GM23338 (cell line): ENCODE measurements at regions not wholly inside any gene's neighbourhood (a gene's known extent, or its start where the extent isn't known, plus 50 kb on each side); places are given as distances from the start of the nearest gene placed in this dataset.

Source experiments
- ATAC-seq: fragments of 200-7000 bp; cut with Tn5 transposase; 3 replicates; pipeline ENCODE4 v1.9.1; 2020
- DNase-seq: peaks from one replicate; pipeline ENCODE4 v3.0.0-alpha.2; 2015; ENCODE audit warnings: low spot score
- H2AFZ ChIP-seq: fragments of 200-600 bp; sonication (generic); 2 replicates; pipeline ENCODE4 v1.8.0; 2016; ENCODE audit warnings: antibody characterized with exemption, mild to moderate bottlenecking, moderate library complexity
- H3F3A ChIP-seq: fragments of 200-600 bp; sonication (generic); replicated peaks from 2 replicates; pipeline ENCODE4 v1.8.0; 2017; ENCODE audit warnings: antibody characterized with exemption, mixed run types, low read depth
- H3K27ac ChIP-seq: fragments of 200-600 bp; sonication (generic); 2 replicates; pipeline ENCODE4 v1.6.1; 2016; ENCODE audit warnings: low read depth
- H3K27me3 ChIP-seq: fragments of 200-600 bp; sonication (generic); 2 replicates; pipeline ENCODE4 v1.8.0; 2016; ENCODE audit warnings: mild to moderate bottlenecking, mixed run types, moderate library complexity; ENCODE audit not compliant: insufficient read depth
- H3K36me3 ChIP-seq: fragments of 200-600 bp; sonication (generic); 2 replicates; pipeline ENCODE4 v1.8.0; 2016; ENCODE audit warnings: mild to moderate bottlenecking; ENCODE audit not compliant: insufficient read depth
- H3K4me1 ChIP-seq: fragments of 200-600 bp; sonication (generic); 2 replicates; pipeline ENCODE4 v1.8.0; 2016; ENCODE audit warnings: mild to moderate bottlenecking, moderate library complexity; ENCODE audit not compliant: insufficient read depth
- H3K4me2 ChIP-seq: fragments of 200-600 bp; sonication (generic); 2 replicates; pipeline ENCODE4 v1.7.1; 2017; ENCODE audit warnings: mixed run types
- H3K4me3 ChIP-seq: fragments of 200-600 bp; sonication (generic); 2 replicates; pipeline ENCODE4 v1.6.1; 2016; ENCODE audit warnings: mixed run types
- H3K79me2 ChIP-seq: fragments of 200-600 bp; sonication (generic); replicated peaks from 2 replicates; pipeline ENCODE4 v1.8.0; 2017; ENCODE audit warnings: mild to moderate bottlenecking; ENCODE audit not compliant: insufficient read depth
- H3K9me2 ChIP-seq: fragments of 200-600 bp; sonication (generic); 2 replicates; pipeline ENCODE4 v1.8.0; 2017; ENCODE audit not compliant: insufficient read depth
- H4K20me1 ChIP-seq: fragments of 200-600 bp; sonication (generic); replicated peaks from 2 replicates; pipeline ENCODE4 v1.8.0; 2017; ENCODE audit warnings: mild to moderate bottlenecking; ENCODE audit not compliant: insufficient read depth
- H3K27ac Mint-ChIP-seq: 2 replicates; pipeline ENCODE4 v1.8.0; 2020; ENCODE audit warnings: inconsistent platforms, mild to moderate bottlenecking, moderate library complexity, mixed read lengths
- H3K27me3 Mint-ChIP-seq: 3 replicates; pipeline ENCODE4 v1.8.0; 2022; ENCODE audit warnings: low read depth, mild to moderate bottlenecking, moderate library complexity, mixed read lengths, inconsistent platforms; ENCODE audit not compliant: insufficient read depth, poor library complexity
- H3K36me3 Mint-ChIP-seq: 3 replicates; pipeline ENCODE4 v1.8.0; 2021; ENCODE audit warnings: low read depth, mild to moderate bottlenecking, inconsistent platforms, moderate library complexity, mixed read lengths
- H3K4me1 Mint-ChIP-seq: 3 replicates; pipeline ENCODE4 v1.8.0; 2020; ENCODE audit warnings: mild to moderate bottlenecking, inconsistent platforms, mixed read lengths
- H3K4me3 Mint-ChIP-seq: 3 replicates; pipeline ENCODE4 v1.8.0; 2021; ENCODE audit warnings: moderate library complexity, mild to moderate bottlenecking, inconsistent platforms, mixed read lengths
- H3K9me3 Mint-ChIP-seq: 3 replicates; pipeline ENCODE4 v1.8.0; 2020; ENCODE audit warnings: moderate library complexity, mild to moderate bottlenecking, inconsistent platforms, mixed read lengths
- CREB1 ChIP-seq: fragments of 250-450 bp; sonication (Bioruptor Pico); IDR thresholded peaks from 2 replicates; pipeline ENCODE4 v1.5.0; 2020; ENCODE audit warnings: low read depth, mild to moderate bottlenecking, moderate library complexity
- CTCF ChIP-seq, 2 experiments: fragments of 200-600 bp in 1 of 2; sonication (generic) in 1 of 2; conservative IDR thresholded peaks; 2 replicates each; pipeline versions ENCODE4 v1.5.1 to v1.6.1; 2016 to 2017; ENCODE audit warnings: antibody characterized with exemption in 2 of 2, low read depth in 2 of 2, mild to moderate bottlenecking in 2 of 2, moderate library complexity in 1 of 2
- EZH2 ChIP-seq: fragments of 200-600 bp; sonication (generic); IDR thresholded peaks from one replicate; pipeline ENCODE4 v1.8.0; 2017; ENCODE audit warnings: antibody characterized with exemption, mild to moderate bottlenecking, low read depth; ENCODE audit not compliant: unreplicated experiment
- EZH2phosphoT487 ChIP-seq: fragments of 200-600 bp; sonication (generic); IDR thresholded peaks from one replicate; pipeline ENCODE4 v1.8.1; 2018; ENCODE audit warnings: antibody characterized with exemption; ENCODE audit not compliant: unreplicated experiment
- JUNB ChIP-seq: IDR thresholded peaks from one replicate; pipeline ENCODE4 v1.6.1; 2016; ENCODE audit warnings: antibody characterized with exemption; ENCODE audit not compliant: unreplicated experiment
- POLR2AphosphoS5 ChIP-seq: IDR thresholded peaks from 2 replicates; pipeline ENCODE4 v1.6.1; 2016; ENCODE audit warnings: antibody characterized with exemption, low read depth
- REST ChIP-seq: IDR thresholded peaks from one replicate; pipeline ENCODE4 v1.6.1; 2018; ENCODE audit warnings: antibody characterized with exemption; ENCODE audit not compliant: unreplicated experiment
- STAT1 ChIP-seq: IDR thresholded peaks from one replicate; pipeline ENCODE4 v1.6.1; 2016; ENCODE audit warnings: antibody characterized with exemption; ENCODE audit not compliant: unreplicated experiment
- ZNF462 ChIP-seq: fragments of 250-450 bp; sonication (Bioruptor Pico); IDR thresholded peaks from 2 replicates; pipeline ENCODE4 v1.5.0; 2020; ENCODE audit warnings: mild to moderate bottlenecking, moderate library complexity
- TF ChIP-seq, protein P1 (sequence below): IDR thresholded peaks from 2 replicates; pipeline ENCODE4 v1.6.1; 2016; ENCODE audit warnings: antibody characterized with exemption

DNA sequence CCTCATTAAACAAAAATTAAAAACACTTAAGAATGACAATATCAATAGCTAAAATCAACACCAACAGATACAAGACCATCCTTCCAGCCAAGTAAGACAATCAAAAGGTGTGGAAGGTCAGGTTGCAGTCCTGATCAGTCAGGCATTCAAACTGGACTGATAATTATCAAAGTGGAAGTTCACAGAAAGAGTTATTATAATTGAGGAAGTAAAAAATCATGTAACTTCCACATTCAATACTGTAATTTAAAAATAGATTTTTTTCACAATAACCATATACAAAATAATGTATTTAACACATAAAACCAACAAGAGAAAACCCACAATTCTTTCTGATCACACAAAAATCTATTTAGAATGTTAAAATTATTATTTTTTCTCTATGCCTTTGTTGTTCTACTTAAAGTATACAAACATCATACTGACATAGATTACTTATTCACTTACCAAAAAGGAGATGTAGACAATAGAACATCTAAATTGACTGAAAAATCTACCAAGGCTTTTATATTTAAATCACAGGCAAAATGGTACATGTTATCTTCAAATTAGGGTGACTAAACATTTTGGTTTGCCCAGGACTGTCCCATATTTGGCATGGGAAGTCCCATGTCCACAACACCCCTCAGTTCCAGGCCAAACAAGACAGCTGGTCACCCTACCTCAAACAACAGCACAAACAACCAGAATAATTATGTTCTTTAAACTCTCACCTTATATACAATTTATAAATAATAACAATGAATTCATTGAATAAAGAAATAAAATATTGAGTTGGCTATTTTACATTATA is 142.5 kb upstream of the SLC24A2 start:
- TF ChIP-seq POLR2AphosphoS5, result no peak
- no peak for TF ChIP-seq EZH2phosphoT487
- TF ChIP-seq, protein P1, sequence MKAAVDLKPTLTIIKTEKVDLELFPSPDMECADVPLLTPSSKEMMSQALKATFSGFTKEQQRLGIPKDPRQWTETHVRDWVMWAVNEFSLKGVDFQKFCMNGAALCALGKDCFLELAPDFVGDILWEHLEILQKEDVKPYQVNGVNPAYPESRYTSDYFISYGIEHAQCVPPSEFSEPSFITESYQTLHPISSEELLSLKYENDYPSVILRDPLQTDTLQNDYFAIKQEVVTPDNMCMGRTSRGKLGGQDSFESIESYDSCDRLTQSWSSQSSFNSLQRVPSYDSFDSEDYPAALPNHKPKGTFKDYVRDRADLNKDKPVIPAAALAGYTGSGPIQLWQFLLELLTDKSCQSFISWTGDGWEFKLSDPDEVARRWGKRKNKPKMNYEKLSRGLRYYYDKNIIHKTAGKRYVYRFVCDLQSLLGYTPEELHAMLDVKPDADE, result no peak
- no peak for TF ChIP-seq JUNB
- TF ChIP-seq ZNF462 (CRISPR knock-in tag), result no peak
- TF ChIP-seq CTCF (conservative IDR thresholded peaks at IDR 0.05; ENCODE audit: low read depth in 2 of 2), result no peak
- no peak for TF ChIP-seq CREB1
- TF ChIP-seq REST, result no peak
- no peak for TF ChIP-seq STAT1
- TF ChIP-seq EZH2, result no peak
- no peak overlapping the region for H3K27ac ChIP-seq
- H3K27me3 ChIP-seq, result peaks cover 24% of the 10 kb centered on the region; the same call in 1 of the 2 replicates
- no peak overlapping the region for H2AFZ ChIP-seq
- H3K4me2 ChIP-seq, result no peak overlapping the region
- ATAC-seq (no peak), DNase-seq (no peak)
- Mint-ChIP-seq H3K9me3 (no peaks in the 10 kb centered on the region), H3K27me3 (peaks cover 16% of the 10 kb centered on the region), H3K4me3 (no peak overlapping the region), H3K4me1 (peaks cover 21% of the 10 kb centered on the region), H3K36me3 (no peaks in the 10 kb centered on the region), H3K27ac (no peak overlapping the region)
- H3K4me1 ChIP-seq, result peaks cover 5% of the 10 kb centered on the region
- no peaks in the 10 kb centered on the region for H3K36me3 ChIP-seq
- H3K9me2 ChIP-seq, result no peaks in the 10 kb centered on the region
- no peaks in the 10 kb centered on the region for H3K79me2 ChIP-seq
- H3F3A ChIP-seq, result 0 out of 2 replicates have a peak, but pooled peaks cover 3% of the 10 kb centered on the region
- H3K4me3 ChIP-seq, result no peak overlapping the region
- no peaks in the 10 kb centered on the region for H4K20me1 ChIP-seq
